Transverse colon (tissue), 3 donors: ENCODE measurements at regions not wholly inside any gene's neighbourhood (a gene's known extent, or its start where the extent isn't known, plus 50 kb on each side); places are given as distances from the start of the nearest gene placed in this dataset.

ENCODE experiments used
- CTCF ChIP-seq, 5 experiments: fragments of 200-600 bp in 3 of 5; fragments of 450-650 bp in 2 of 5; sonication (generic) in 3 of 5; IDR thresholded peaks; 1 replicate in 2 of 5; 2 replicates in 3 of 5; pipeline ENCODE4 v1.5.1; 2016 to 2017; ENCODE audit warnings: antibody characterized with exemption in 5 of 5, inconsistent platforms in 3 of 5, mild to moderate bottlenecking in 2 of 5, moderate library complexity in 1 of 5
- EP300 ChIP-seq: sonication (generic); formaldehyde crosslinking; IDR thresholded peaks from one replicate; pipeline ENCODE4 v1.6.1; 2017; ENCODE audit warnings: antibody characterized with exemption, low read depth

GRCh38 chr6:169005166-169005565, 248.5 kb downstream of the THBS2 start:
- no peak for TF ChIP-seq EP300
- no peak for TF ChIP-seq CTCF (IDR thresholded peaks at IDR 0.05)
